Activated T-helper 2 cell treated with anti-CD3 and anti-CD28 coated beads, Interferon-gamma antibody, Interleukin-2, Interleukin-4, amounts not matched to agents 10 μg/mL and 5 μg/mL and 100 μg/mL, durations not matched to agents 14 hours and 24 hours and 36 hours (primary cell): ENCODE measurements at regions not wholly inside any gene's neighbourhood (a gene's known extent, or its start where the extent isn't known, plus 50 kb on each side); places are given as distances from the start of the nearest gene placed in this dataset.

Experiments used
- DNase-seq: peaks from one replicate; pipeline ENCODE4 v3.0.0; 2021; ENCODE audit warnings: low spot score
- H3K27ac Mint-ChIP-seq: one replicate; pipeline ENCODE4 v1.8.0; 2021; ENCODE audit warnings: mixed read lengths
- H3K27me3 Mint-ChIP-seq: one replicate; pipeline ENCODE4 v1.8.0; 2021; ENCODE audit warnings: low read depth, mixed read lengths
- H3K36me3 Mint-ChIP-seq: one replicate; pipeline ENCODE4 v1.8.0; 2021; ENCODE audit warnings: low read depth, mixed read lengths
- H3K4me1 Mint-ChIP-seq: one replicate; pipeline ENCODE4 v1.8.0; 2021; ENCODE audit warnings: low read depth, mixed read lengths
- H3K4me3 Mint-ChIP-seq: one replicate; pipeline ENCODE4 v1.8.0; 2021; ENCODE audit warnings: low read depth, mild to moderate bottlenecking, moderate library complexity, mixed read lengths
- H3K9me3 Mint-ChIP-seq: one replicate; pipeline ENCODE4 v1.8.0; 2021; ENCODE audit warnings: mixed read lengths
- intact Hi-C: fragments of 100-400 bp; cut with micrococcal nuclease; formaldehyde crosslinking; loops from one replicate; pipeline ENCODE4 v1.15.1; 2023

DNA sequence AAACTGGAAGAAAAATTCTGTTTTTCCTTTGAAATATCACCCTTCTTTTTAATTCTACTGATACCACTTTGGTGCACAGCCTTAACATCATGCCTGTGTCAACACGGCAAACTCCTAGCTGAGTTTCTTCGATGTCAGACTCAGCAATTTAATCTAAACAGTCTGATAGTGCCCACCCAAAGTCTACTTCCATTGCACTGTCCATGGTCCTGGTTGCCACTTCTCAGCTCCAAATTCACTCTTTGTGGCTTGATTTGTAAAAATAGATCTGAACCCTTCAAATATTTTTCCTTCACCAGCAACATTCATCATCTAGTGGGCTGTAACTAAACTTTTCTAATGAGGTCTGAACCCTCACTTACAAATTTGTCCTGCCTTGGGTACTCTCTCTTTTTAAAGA, 107.8 kb downstream of the NUDT12 start:
- intact Hi-C loops, result no loop called here
- Mint-ChIP-seq H3K4me1 (no peaks in the 10 kb centered on the region), H3K36me3 (no peaks in the 10 kb centered on the region), H3K27ac (no peak overlapping the region), H3K9me3 (no peaks in the 10 kb centered on the region), H3K27me3 (peaks cover 2% of the 10 kb centered on the region), H3K4me3 (no peak overlapping the region)
- no peak for DNase-seq

DNA sequence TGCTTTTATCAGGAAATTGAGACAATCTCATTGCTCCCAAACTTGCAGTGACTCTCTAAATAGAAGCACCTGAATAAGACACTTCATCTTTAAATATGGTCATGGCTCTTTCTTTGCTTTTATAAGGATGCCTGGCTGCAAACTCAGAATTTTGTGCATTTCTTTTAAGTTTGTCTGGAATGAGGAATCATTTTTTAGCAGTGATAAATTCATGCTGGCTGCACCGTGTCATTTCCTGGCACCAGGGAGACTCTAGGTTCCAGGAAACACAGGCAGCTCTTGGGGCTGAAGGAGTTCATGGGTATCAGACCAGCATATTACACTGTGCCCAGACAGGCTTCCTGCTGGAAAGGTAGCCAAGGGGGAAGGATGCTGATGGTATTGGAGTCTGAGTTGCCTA, 109.9 kb downstream of the NUDT12 start:
- no peak for DNase-seq
- no peaks in the 10 kb centered on the region for H3K9me3 Mint-ChIP-seq
- intact Hi-C loops, result no loop called here
- no peaks in the 10 kb centered on the region for H3K36me3 Mint-ChIP-seq
- H3K27ac Mint-ChIP-seq, result no peak overlapping the region
- H3K27me3 Mint-ChIP-seq, result peaks cover 2% of the 10 kb centered on the region
- peaks cover under 1% of the 10 kb centered on the region for H3K4me1 Mint-ChIP-seq
- no peak overlapping the region for H3K4me3 Mint-ChIP-seq

DNA sequence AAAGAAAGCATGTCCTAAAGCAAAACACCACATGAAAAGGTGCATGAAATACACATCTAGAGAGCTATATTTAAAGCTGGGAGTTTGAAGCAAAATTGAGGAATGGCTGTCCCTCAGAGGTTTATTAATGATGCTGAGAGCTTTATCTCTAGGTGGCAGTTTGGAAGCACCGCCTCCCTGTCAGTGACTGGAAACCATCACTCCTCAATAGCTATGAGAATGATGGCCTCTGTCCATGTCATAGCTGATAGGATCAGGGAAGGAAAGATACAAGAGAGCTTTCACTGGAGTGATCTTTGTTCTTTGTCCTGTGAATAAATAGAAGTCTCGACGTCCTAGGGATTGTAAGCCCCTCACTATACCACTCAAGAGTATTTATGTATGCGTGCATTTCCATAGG, 110.5 kb downstream of the NUDT12 start:
- Mint-ChIP-seq H3K27me3 (peaks cover 2% of the 10 kb centered on the region), H3K27ac (no peak overlapping the region), H3K36me3 (no peaks in the 10 kb centered on the region), H3K9me3 (no peaks in the 10 kb centered on the region), H3K4me1 (peaks cover 4% of the 10 kb centered on the region), H3K4me3 (no peak overlapping the region)
- intact Hi-C loops, result no loop called here
- DNase-seq, result no peak

DNA sequence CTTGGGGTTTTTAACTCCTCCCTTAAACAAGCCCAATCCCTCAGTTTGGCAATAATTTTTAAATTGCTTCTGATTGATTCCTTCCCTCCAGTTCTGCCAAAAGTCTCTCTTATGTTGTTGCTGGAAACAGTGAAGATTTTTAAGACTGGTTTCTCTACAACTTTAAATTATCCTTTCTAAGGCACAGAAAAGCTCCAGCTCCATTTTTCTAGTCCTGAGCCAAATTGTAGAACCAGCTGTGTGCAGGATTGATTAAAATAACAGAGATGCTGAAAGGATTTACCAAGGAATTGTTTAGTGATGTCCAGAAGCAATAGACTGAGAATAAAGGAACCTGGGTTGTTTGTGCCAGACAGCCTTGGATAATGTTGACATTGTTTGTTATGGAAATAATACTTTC, 111.3 kb downstream of the NUDT12 start:
- DNase-seq, result no peak
- Mint-ChIP-seq H3K36me3 (no peaks in the 10 kb centered on the region), H3K27me3 (peaks cover 7% of the 10 kb centered on the region), H3K27ac (no peak overlapping the region), H3K4me3 (no peak overlapping the region), H3K9me3 (no peaks in the 10 kb centered on the region), H3K4me1 (peaks cover 4% of the 10 kb centered on the region)
- intact Hi-C loops, result no loop called here

DNA sequence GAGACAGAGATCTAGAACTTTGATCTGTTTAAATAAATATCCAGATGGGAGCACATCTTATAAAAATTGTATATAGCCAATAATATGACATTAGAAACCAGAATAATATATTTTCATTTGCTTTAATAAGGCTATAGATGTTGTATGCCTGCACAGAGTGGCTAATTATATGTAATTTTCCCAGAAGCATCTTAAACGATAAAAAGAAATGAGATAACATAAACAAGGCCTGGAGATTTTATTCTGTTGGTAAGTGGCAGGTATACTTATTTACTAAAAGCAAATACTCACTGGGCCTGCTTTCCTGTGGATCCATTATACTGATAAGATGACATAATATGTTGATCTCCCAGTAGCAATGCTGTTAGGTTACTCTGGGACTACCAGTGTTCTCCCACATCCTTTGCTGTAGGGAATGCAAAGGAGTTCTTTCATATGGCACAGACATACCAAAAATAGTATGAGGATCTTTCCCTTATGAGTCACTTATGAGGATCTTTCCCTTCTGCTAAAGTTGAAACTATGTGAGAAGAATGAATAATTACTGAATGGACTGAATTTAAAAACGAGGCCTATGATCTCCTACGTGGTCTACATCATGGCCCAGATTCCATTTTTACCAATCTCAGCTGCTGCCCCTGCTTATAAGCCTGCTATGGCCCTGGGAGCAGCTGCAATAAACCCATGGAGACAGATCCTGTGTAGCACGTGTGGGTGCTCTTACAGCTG, 112.1 kb downstream of the NUDT12 start:
- no peak overlapping the region for H3K27ac Mint-ChIP-seq
- no peak overlapping the region for H3K4me3 Mint-ChIP-seq
- no peak for DNase-seq
- H3K27me3 Mint-ChIP-seq, result peaks cover 8% of the 10 kb centered on the region
- no peaks in the 10 kb centered on the region for H3K36me3 Mint-ChIP-seq
- intact Hi-C loops, result no loop called here
- H3K4me1 Mint-ChIP-seq, result peaks cover 4% of the 10 kb centered on the region
- no peaks in the 10 kb centered on the region for H3K9me3 Mint-ChIP-seq

DNA sequence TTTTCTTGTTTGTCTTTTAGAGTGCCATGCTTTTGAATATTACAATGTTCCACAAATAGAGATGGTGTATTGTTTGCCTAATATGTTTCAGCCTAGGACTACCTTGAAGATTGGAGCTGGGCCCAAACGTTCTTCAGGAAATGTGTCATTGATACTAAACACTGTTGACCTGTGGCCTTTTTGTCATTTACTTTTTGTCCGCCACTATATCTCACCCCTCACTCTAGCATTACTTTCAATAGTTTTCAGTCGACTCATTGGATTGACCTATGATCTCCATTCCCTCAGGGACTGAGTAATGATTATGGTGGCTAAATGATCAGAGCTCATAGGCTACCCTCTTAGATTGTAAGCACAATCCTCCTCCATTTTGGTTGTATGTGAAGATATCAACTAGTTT, 115.8 kb downstream of the NUDT12 start:
- no peak for DNase-seq
- Mint-ChIP-seq H3K4me3 (no peak overlapping the region), H3K27me3 (peaks cover 13% of the 10 kb centered on the region), H3K36me3 (no peaks in the 10 kb centered on the region), H3K9me3 (no peaks in the 10 kb centered on the region), H3K27ac (no peak overlapping the region), H3K4me1 (peaks cover 7% of the 10 kb centered on the region)
- intact Hi-C loops, result no loop called here

DNA sequence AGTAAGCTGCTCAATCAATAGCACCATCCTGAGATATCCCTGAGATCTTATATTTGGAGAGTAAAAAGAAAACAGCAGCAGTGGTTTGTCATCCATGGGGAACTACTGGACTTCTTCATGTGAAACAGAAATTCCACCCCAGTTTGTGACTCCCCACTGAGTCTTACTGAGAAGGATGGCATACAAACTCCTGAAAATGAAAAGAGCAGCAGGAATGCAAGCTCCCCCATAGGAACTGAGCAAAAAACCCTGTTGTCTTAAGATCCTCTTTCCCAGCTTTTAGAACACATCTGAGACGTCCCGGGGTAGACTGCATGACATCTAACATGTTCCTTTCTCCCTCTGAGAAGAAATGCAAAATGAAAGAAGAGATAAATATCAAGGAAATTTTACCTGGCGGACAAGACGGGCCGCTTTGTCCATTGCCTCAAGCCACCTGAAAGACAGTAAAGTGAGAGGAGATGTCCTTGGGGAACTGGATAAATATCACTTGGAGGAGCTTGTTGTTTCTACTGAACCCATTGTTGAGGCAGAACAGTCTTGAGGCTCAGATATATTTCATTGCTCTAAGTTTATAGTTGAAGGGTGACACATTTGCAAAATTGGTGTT, 117.1 kb downstream of the NUDT12 start:
- no peak for DNase-seq
- Mint-ChIP-seq H3K27me3 (peaks cover 10% of the 10 kb centered on the region), H3K9me3 (no peaks in the 10 kb centered on the region), H3K36me3 (no peaks in the 10 kb centered on the region), H3K4me3 (no peak overlapping the region), H3K4me1 (peaks cover 7% of the 10 kb centered on the region), H3K27ac (no peak overlapping the region)
- intact Hi-C loops, result no loop called here

DNA sequence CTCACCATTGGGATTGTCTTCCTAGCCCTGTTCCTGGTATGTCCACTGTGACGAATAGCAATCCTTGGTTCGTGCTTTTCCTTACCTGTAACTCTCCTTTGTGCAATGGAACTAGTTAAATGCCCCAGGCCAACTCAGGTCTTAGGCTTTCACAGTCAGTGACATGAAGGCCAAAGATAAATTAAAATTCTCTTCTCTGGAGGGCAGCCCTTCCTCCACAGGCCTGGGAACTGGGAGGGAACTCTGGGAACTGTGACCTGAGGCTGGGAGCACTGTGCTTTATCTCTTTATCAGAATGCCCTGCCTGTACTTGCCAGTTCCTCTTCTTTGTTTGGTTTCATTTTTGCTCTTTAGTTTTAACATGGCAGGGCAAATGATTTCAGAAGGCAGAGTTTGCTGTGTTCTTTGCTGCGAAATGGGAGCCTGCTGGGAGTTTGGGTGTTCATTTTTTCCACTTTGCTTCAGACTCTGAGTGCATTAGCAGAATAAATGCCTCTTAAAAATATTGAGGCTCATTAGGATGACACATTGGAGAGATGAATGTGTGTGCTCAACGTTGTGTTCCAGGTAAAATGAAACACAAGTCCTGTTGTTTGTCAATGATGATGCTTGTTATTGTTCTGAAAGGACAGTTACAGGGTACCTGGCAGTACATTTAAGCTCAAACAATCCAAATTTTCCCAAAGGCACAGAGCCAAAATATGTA, 118.1 kb downstream of the NUDT12 start:
- Mint-ChIP-seq H3K9me3 (peaks cover 4% of the 10 kb centered on the region), H3K4me1 (peaks cover 7% of the 10 kb centered on the region), H3K27me3 (peaks cover 10% of the 10 kb centered on the region), H3K4me3 (no peak overlapping the region), H3K36me3 (no peaks in the 10 kb centered on the region), H3K27ac (no peak overlapping the region)
- DNase-seq, result no peak
- intact Hi-C loops, result no loop called here

DNA sequence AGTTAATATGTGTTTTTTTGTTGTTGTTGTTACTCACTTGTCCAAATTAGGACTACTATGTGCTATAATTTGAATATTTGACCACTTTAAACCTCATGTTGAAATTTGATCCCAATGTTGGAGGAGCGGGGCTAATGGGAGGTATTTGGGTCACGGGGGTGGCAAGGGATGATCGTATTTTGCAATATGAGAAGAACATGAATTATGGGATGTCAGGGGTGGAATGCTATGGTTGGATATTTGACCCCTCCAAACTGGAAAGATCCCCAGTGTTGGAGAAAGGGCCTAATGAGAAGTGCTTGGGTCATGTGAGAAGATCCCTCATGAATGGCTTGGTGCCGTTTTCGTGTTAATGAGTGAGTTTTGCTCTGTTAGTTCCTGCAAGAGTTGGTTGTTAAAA, 119.8 kb downstream of the NUDT12 start:
- no peak overlapping the region for H3K27ac Mint-ChIP-seq
- H3K9me3 Mint-ChIP-seq, result peaks cover 4% of the 10 kb centered on the region
- intact Hi-C loops, result no loop called here
- peaks cover 7% of the 10 kb centered on the region for H3K4me1 Mint-ChIP-seq
- no peak overlapping the region for H3K4me3 Mint-ChIP-seq
- H3K36me3 Mint-ChIP-seq, result no peaks in the 10 kb centered on the region
- H3K27me3 Mint-ChIP-seq, result peaks cover 10% of the 10 kb centered on the region
- DNase-seq, result no peak

DNA sequence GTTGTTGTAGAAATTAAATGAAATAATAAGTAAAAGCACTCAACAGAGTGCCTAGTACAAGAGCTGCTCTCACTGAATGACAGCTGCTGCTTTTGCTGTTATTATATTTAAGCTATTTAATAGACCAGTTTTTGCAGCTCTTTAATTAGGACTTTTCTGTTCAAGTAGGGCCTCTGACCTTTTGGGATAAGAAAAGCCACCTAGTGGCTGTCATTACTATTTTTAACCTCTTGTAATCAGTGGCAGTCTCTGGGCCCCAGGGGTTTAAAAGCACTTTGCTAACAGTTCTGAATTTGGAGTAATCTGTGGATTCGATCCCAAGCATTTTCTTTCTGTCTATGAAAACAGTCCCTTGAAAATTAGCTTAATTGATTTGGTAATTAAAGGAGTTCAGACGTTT, 121.1 kb downstream of the NUDT12 start:
- peaks cover 8% of the 10 kb centered on the region for H3K27me3 Mint-ChIP-seq
- intact Hi-C loops, result no loop called here
- no peaks in the 10 kb centered on the region for H3K36me3 Mint-ChIP-seq
- no peak overlapping the region for H3K27ac Mint-ChIP-seq
- peaks cover 3% of the 10 kb centered on the region for H3K4me1 Mint-ChIP-seq
- peaks cover 4% of the 10 kb centered on the region for H3K9me3 Mint-ChIP-seq
- no peak for DNase-seq
- H3K4me3 Mint-ChIP-seq, result no peak overlapping the region

DNA sequence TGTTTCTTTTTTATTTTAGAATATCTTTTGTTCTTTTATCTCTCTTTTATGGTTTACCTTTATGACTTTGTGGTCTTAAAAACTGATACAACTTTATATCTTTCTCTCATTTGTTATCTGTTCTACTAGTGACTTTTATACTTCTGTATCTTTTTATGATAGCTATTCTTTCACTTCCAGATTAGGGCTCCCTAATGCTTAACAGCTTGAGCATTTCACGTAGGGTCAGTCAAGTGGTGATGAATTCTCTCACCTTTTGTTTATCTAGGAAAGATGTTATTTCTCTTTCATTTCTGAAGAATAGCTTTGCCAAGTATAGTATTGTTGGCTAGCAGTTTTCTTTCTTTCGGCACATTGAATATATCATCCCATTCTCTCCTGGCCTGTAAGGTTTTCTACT, 123.6 kb downstream of the NUDT12 start:
- H3K27ac Mint-ChIP-seq, result no peak overlapping the region
- no peaks in the 10 kb centered on the region for H3K27me3 Mint-ChIP-seq
- intact Hi-C loops, result no loop called here
- H3K4me1 Mint-ChIP-seq, result no peaks in the 10 kb centered on the region
- H3K9me3 Mint-ChIP-seq, result peaks cover 4% of the 10 kb centered on the region
- no peaks in the 10 kb centered on the region for H3K36me3 Mint-ChIP-seq
- DNase-seq, result no peak
- no peak overlapping the region for H3K4me3 Mint-ChIP-seq

DNA sequence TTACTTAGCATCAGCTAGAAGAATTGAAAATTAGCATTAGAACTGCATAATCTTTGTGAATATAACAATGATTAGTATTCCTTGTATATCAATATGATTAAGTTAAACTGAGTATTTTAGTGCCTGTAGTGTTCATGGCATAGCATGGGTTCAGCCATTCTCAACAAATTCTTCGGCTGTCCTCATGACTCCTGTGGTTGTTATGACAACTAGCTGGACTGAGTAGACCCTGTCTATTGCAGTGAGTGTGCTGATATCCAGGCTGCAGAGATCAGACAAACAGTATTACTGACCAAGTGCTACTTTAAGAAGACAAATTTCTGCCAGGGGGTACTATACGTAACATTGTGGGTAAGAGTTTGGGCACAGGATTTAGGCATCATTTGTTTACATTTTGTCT, 125.9 kb downstream of the NUDT12 start:
- H3K4me1 Mint-ChIP-seq, result no peaks in the 10 kb centered on the region
- H3K4me3 Mint-ChIP-seq, result no peak overlapping the region
- no peak overlapping the region for H3K27ac Mint-ChIP-seq
- no peak for DNase-seq
- peaks cover 2% of the 10 kb centered on the region for H3K27me3 Mint-ChIP-seq
- peaks cover 4% of the 10 kb centered on the region for H3K9me3 Mint-ChIP-seq
- H3K36me3 Mint-ChIP-seq, result no peaks in the 10 kb centered on the region
- intact Hi-C loops, result no loop called here

DNA sequence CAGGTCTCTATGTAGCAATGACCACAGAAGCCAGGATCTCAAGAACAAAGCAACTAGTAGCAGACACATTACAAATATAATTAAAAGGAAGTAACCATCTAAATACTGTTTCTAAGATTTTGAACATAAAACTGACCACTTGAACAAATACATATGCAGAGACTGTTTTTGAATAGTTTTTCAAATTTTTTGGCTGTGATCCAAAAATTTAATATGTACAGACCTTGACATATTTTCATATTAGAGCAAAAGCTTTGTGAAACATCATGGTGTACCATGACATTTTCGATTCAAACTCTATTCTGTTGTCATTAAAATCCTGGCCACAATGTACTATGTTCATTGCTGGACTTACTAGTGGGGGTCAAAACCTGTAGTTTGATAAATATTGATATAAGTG, 126.5 kb downstream of the NUDT12 start:
- intact Hi-C loops, result no loop called here
- H3K4me1 Mint-ChIP-seq, result no peaks in the 10 kb centered on the region

More for the DNA sequence above, 126.5 kb downstream of the NUDT12 start:
- H3K4me3 Mint-ChIP-seq, result no peak overlapping the region
- H3K36me3 Mint-ChIP-seq, result no peaks in the 10 kb centered on the region
- H3K9me3 Mint-ChIP-seq, result peaks cover 4% of the 10 kb centered on the region
- peaks cover 2% of the 10 kb centered on the region for H3K27me3 Mint-ChIP-seq
- H3K27ac Mint-ChIP-seq, result no peak overlapping the region
- no peak for DNase-seq
